ENCODE measurements at regions not wholly inside any gene's neighbourhood (a gene's known extent, or its start where the extent isn't known, plus 50 kb on each side); places are given as distances from the start of the nearest gene placed in this dataset.

DNA sequence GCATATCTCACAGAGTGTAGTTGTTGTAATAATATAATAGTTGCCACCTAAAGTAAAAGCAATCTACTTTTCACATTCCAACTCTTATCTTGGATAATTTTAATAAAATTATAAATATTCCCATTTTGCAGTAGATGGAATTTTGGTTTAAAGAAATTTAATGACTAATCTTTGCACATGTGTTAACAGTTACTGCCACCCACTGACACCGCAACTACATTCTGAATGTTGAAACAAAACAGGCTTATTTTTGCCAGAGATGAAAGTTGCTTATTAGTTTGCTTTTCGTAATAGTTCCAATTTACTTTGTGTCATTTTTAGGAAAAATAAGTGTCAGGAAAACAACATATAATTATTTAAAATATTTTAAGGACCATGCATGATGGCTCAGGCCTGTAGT, 557.5 kb upstream of the PCDH15 start:
- DNase-seq = no peak

DNA sequence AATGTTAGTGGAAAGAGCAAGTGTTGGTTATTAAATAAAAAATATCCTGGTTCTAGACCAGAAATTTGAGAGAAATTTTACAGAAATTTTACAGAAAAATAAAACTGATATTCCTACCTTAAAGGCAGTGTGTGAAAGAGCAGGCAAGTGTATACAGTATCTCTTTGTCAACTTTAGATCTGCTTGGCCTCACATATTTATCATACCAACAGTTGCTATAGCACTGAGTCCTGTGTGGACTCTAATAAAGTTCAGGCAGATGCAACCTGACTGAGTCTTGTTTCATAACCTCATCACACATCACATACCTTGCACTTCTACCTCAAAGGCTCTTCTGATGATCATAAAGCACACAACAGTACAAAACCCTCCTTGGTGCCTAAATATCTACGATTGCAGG, 552.4 kb upstream of the PCDH15 start:
- no peak for DNase-seq

DNA sequence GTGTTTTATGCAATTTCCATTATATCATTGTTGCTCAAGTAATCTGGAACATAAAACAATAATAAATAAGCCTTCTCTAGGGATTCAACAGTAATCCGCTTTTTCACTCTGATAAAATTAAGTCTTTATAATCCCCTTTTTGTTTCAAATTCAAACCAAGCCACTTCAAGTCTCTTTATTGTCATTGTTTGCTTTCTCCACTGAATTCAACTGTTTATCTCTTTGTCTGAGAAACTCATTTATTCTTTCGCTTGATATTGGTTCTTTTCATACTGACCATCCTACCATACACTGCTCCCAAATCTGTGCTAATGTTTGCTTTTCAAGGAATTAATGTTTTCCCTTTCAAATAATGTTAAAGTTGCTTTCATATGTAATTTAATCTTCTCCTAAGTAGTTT, 550.4 kb upstream of the PCDH15 start:
- no peak for DNase-seq

DNA sequence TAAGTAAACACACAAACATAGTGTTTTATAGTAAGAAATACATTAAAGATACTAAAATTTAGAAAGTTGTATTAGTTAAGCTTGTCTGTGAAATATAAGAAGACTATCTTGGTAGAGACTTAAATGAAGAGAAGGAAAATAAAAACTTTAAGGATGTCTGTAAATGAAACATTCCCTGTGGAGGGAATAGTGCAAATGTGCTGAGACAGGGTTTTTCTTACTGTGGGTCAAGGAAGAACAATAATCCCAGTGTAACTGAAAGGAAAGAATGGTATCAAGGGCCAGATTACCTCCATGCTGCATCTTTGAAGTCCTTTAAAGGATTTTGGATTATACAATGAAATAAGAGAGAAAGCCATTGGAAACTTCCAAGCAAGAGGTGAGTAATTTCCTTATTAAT, 547.5 kb upstream of the PCDH15 start:
- DNase-seq = no peak

DNA sequence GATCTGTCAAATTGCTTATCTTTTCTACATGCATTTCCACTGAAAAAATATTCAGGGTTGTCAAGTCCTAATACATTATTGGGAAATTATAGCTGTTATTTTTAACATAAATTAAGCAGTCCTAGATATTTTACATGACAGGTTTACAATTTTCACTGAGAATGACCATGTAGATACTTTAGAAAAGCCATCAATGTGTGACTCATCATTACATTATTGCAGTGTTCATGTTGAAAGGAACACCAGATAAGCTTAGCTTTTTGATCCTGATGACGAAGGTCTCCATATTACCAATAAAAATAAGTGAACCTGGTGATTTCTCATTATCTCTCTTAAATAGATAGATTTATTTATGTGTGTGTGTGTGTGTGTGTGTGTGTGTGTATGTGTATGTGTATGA, 529.5 kb upstream of the PCDH15 start:
- DNase-seq = no peak

DNA sequence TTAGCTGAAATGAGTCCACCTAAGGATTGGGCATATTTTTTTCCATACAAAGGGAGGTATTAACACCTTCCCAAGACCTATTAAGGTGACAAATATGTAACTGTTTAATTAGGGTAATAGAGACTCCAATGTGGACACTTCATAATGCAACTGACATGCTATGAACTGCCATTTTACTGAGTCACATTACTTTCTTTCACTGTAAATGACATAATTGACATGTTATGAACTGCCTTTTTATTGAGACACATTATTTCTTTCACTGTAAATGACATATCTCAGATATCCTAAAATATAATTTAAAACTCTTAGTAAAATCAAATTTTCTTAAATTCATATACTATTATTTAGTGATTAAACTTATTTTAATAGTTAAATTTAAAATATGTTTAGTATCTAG, 528.8 kb upstream of the PCDH15 start:
- no peak for DNase-seq

DNA sequence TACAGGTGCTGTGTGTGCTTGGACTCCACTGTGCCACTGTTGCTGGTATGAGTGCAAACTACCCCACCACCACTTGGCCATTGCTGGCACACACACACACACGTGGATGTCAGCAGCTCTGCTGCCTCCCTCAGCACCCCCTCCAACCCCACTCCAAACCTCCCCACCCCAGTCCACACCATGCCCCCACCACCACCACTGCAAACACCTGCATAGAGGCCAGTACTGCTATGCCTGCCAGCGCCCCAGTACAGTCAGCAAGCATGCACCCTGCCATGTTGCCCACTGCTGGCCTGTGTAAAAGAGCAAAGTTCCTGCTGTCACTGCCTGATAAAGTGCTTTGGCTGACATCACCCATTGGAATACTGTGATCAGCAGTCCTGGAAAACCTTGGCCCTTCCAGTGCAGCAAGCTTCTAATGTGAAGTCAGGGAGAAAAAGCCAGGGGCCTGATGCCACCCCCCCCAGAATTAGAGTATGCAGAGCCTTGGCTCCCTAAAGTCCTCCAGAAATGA, 519.2 kb upstream of the PCDH15 start:
- no peak for DNase-seq

DNA sequence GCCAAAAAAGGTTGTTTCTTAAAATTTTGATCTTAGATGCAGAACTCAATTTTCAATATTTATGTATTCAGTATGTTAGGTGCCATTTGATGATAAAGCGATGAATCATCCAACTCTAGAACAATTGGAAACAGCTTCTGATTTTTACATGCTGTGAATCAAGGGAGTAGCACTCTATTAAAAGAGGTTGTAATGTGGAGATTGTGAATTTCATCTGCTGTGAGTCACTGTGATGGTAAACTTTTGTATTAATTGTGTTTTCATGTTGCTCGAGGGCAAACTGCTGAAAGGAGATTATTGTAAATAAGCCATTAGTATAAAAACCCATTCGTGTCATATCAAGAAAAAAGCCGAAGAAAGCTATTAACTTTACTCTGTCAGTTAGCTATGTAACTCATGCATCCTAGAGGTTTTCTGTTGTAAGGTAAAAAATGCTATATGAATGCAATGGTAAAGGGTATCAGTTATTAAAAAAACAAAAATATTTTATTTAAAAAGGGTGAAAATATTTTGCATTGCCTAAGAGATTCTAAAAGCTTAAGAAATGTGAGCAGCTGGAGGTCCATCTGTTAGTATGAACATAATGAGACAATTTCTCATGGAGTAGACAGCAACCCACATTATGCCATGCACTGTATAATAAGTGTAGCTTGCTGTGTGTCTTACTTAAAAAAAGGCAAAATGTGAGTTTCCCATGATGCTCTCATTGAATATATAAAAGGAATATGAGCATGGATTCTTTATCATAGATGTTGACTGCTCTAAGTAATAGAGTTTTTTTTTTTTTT, 511.0 kb upstream of the PCDH15 start:
- DNase-seq = no peak

DNA sequence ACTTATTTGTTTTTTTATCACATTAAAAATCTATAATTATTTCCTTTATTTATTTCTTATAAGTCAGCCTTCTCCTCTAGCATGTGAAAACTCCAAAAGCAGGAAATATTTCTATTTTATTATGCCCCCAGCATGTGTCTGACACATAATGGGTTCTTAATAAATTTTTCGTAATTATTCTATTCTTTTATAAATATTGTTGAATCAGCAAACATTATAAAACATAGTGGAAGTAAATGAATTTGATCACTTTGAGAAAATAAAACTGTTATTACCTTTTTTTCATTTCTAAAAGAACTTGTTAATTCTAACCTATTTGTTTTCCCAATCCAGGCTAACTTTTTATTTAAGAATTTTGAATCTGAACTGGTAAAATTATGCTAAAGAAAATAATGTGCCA, 509.1 kb upstream of the PCDH15 start:
- DNase-seq = no peak

DNA sequence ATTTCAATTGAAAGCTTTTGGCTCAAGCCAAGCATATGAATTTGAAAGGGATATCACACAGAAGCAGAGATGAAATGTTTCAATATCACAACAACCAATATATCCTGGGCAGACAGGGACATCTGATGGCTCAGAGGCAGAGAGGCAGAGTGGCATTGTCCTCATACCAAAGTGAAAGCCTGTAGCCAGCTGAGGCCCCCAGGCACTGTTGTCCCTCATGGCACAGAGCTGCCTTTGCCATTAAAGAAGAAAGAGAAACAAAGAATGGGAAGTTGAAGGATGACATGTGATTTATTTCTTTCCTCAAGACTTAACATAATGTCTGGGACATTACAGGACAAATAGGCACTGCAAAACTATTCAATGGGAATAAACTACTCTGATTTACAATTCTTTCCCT, 504.3 kb upstream of the PCDH15 start:
- no peak for DNase-seq

DNA sequence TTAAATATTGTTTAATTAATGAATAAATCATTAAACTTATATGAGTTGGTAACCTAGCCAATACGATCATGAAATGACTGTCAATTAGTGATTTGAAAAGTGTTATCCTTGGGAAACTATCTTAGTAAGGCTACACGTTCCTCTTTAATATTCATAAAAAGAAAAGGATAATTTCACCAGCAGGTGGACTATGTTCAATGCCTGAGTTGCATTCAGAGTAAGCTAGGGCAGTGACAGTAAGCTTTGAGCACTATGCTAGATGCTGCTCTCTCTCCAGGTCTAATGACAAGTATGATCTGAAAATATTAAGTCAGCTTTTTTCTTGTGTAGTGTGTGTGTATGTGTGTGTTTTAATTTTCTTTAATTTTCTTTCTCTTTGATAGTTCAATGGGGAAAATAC, 486.3 kb upstream of the PCDH15 start:
- no peak for DNase-seq

DNA sequence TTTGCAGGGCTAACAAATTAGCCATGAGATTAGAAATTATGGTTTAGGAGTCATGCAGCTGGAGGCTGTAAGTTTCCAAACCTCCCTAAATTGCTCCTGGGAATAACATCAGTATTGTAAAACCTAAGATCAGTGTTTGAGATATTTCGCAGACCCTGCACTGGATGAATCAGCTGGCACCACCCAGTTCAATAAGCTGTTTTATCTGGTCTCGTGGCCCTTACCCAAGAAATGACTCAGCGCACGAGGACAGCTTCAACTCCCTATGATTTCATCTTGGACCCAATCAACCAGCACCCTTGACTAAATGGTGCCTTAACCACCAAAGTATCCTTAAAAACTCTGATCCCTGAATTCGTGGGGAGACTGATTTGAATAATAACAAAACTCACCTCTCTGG, 482.0 kb upstream of the PCDH15 start:
- no peak for DNase-seq

DNA sequence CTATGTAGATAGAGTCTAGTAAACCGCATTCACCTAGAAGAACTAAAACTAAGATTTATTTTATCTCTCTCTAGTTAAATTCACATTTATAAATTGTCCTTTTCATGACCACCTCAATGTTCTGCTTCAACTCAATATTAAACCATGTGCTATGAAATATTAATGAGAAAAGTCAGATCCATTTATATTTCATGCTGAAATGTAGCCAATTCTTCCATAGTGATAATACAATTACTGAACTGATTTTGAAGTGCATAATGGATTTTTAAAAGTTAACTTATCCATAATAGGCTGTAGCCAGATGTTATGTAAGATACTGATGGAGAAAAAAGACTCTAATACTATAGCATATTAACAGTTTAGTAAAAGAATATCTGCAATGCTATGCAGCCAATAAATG, 479.7 kb upstream of the PCDH15 start:
- DNase-seq = no peak

DNA sequence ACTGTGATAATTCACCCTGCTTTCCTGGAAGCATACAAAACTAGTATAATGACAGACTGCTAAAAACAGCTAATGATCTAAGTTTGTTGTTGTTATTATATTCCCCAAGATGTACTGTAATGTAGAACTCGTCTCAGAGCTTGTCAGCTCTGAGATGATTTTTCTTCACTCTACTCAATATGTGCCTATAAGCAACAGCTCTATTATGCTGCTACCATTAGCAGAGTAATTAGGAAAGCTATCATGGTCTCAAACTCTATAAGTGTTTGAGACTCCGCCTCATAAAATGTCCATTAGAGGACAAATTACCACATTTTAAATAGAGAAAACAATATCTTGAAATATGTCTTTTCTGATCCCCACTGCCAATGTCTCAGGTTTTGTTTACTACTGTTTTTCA, 476.5 kb upstream of the PCDH15 start:
- no peak for DNase-seq

DNA sequence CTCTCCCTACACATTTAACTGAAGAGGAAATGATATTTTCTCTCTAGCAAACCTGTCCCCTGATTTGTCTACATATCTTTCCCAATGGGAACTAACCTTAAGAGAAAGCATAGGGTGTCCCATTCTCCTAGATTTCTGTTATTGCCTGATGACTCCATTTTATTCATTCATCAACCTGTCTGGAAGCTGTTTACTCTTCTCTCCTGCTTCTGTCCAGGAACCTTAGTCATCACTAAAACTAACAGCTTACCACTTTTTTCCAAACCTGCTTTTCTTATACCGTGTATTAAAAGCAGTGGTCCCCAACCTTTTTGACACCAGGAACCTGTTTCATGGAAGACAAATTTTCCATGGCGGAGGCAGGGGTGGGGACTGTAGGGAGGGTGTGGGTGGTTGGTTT, 473.3 kb upstream of the PCDH15 start:
- no peak for DNase-seq

DNA sequence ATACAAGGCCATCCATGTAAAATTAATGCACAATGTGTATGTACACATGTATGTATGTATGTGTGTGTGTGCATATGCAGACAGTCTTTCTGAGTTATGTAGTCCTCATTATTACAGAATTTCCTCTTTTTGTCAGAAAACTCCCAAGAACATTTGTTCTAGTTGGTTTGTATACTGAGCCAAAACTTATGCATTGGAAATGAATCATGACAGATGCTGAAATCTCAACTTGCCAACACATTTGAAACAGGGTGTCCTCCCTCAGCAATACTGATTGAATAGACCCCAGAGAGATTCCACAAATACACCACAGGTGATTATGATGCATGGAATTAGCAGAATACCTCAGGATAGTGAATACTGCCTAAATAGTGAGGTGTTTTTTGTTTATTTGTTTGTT, 472.9 kb upstream of the PCDH15 start:
- DNase-seq = no peak

DNA sequence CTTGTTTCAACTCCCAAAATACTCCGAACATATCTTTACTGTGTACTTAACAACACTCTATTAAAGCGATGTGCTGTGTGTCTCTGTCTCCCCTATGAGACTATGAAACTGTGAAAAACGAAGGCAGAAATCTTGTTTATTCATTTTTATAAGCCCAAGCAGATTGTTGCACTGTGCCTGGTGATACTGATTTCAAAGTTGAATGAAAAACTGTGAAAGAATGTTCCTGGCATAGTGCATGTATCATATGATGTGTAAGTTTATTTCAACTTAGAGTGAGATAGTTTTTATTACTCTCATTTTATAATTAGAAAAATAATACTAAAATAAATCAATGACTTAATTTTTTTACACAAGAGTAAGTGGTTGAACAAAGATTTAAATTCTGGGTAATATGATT, 471.9 kb upstream of the PCDH15 start:
- no peak for DNase-seq

DNA sequence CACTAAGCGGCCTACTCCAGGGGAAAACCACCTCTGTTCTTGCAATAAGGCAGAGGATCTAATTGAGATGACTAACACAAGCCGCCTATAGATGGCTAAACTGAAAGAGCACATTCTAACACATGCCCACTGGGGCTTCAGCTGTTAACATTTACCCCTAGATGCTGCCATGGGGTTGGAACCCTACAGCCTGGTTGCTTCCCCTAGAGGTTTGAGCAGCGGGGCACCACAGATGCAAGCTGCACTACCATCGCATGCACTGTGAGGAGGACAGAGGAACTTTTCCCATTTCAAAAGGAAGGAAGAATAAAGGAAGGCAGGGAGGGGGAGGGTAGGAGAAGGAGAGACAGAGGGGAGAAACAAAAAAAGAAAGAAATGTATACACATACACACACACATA, 465.8 kb upstream of the PCDH15 start:
- no peak for DNase-seq

DNA sequence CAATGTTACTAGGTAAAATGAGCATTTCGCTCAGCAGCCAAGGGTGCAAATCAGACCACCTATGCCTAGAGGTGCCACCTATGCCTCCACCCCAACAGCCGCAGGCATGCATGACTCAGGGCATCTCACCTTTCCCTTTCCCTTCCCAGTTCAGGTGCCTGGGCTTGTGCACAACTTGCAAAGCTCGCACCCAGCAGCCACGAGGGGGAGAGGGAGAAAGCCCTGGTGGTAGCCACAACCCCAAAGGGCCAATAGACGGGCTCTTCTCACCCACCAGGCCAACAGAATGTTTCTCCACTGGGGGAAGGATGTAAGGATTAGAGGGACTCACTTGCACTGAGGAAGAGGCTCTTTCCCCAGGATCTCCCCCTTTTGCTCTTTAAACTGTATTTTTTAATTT, 462.3 kb upstream of the PCDH15 start:
- DNase-seq = no peak

DNA sequence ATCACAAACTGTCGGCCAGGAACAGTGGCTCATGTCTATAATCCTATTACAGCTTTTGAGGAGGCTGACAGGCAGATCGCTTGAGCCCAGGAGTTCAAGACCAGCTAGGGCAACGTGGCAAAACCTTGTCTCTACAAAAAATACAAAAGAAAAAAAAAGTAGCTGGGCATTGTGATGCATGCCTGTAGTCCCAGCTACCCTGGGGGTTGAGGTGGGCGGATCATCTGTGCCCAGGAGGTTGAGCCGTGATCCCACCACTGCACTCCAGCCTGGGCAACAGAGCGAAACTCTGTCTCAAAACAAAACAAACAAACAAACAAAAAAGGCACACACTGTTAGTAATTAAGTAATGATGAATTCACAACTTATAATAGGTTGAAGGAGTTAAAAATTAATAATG, 441.5 kb upstream of the PCDH15 start:
- no peak for DNase-seq

DNA sequence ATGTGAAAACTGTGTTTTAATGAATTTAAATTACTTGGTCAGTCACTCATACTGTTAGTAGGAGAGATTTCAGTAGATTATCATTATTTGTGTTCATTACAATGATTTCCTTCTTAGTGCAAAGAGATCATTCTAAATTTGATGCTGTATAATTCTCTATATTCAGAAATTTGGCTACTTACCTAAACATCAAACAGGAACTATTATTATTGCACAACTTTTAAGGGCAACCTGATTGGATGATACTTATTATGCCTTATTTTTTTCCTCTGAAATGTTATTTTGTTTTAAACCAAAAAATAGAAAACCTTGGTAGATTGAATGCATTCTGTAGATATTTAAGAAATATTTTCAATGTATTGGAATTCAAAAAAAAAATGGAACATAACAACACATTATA, 436.4 kb upstream of the PCDH15 start:
- no peak for DNase-seq

DNA sequence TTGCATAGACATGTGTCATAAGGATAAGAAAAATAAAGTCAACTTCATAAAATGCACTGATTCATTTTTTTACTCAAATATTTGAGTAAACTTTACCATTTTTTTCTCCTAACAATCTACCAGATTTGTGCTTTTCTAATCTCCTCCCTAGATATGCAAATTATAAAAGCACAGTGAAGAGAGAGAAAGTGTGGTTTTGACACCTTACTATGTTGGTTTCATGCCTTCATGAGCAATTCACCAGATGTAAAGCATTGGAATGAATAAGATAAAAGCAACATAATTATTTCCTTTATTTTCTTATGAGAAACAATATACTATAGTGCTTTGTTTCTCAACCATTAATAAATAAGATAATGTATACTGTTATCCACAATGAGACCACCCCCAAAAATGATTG, 432.5 kb upstream of the PCDH15 start:
- no peak for DNase-seq

DNA sequence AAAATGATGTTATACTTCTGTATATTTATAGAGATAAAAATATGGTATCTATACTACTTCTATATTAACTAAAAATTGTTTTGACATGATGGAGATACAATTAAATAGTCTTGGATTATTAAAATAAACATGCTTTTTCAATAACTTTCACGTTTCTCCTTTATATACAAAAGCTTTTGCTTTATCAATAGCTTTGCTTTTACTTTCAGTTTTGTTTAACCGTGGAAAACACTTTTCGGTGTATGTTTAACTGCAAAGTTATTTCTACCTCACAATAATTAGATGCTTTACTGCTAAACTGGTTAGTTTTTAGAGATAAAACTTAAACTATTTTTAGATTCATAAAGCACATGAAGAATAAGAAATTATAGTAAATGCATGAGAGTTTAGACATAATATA, 432.1 kb upstream of the PCDH15 start:
- no peak for DNase-seq

DNA sequence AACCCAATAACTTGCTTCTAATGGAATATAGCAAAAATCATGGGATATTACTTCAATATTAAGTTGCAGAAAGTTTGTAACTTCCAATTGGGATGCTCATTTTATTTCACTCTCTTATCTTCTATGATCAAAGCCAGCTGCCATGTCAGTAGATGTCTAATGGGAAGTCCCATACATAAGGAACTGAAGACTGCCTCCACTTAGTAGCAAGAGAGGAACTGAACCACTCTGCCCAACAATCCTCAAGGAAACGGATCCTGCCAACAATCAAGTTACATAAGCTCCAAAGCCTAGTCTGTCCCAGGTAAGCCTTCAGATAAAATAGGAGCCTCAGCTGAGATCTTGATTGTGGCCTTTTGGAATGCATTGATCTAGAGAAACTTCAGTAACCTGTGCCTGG, 431.5 kb upstream of the PCDH15 start:
- DNase-seq = no peak

DNA sequence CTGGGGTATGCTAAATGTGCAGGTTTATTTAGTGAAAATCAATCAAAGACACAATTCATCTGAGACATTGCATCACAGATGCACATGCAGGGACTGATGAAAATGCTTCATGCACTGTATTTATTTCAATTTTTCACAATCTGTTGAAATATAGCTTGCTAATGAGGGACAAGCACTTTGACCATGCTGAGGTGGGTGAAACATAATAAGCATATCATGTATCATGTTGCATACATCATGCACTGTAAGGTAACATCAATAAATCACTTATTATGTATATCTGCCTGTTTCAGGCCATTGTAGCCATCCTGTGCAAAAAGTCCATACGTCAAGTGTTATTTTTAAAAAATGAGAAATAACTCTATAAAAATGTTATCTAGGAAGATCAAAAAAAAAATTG, 426.9 kb upstream of the PCDH15 start:
- no peak for DNase-seq

Measured in left hindlimb (tissue), 1 donor.